RWPE2 (cell line): ENCODE measurements at regions not wholly inside any gene's neighbourhood (a gene's known extent, or its start where the extent isn't known, plus 50 kb on each side); places are given as distances from the start of the nearest gene placed in this dataset.
A peak's percentile ranks its signal among the peaks of the same experiment; 100 is the strongest.

Experiments
- ATAC-seq: fragments of 200-7000 bp; cut with Tn5 transposase; 3 replicates; pipeline ENCODE4 v1.9.1; 2021; ENCODE audit warnings: low read depth
- DNase-seq: peaks from one replicate; pipeline ENCODE4 v3.0.0-alpha.2; 2020; ENCODE audit warnings: low spot score
- H3K27ac ChIP-seq: fragments of 450-650 bp; 2 replicates; pipeline ENCODE4 v1.5.1; 2017; ENCODE audit warnings: mild to moderate bottlenecking; ENCODE audit not compliant: poor library complexity, severe bottlenecking
- H3K27me3 ChIP-seq: fragments of 250-450 bp; sonication (Bioruptor Pico); 2 replicates; pipeline ENCODE4 v1.5.1; 2021; ENCODE audit warnings: mild to moderate bottlenecking, moderate library complexity; ENCODE audit not compliant: insufficient read depth, poor library complexity, severe bottlenecking
- H3K36me3 ChIP-seq: fragments of 250-450 bp; sonication (Bioruptor Pico); 2 replicates; pipeline ENCODE4 v1.5.1; 2020; ENCODE audit warnings: low read depth, mild to moderate bottlenecking, moderate library complexity
- H3K4me1 ChIP-seq: fragments of 250-450 bp; sonication (Bioruptor Pico); 2 replicates; pipeline ENCODE4 v1.5.1; 2021; ENCODE audit warnings: mild to moderate bottlenecking, moderate library complexity; ENCODE audit not compliant: insufficient read depth, poor library complexity, severe bottlenecking
- H3K4me3 ChIP-seq: fragments of 250-450 bp; sonication (Bioruptor Pico); 2 replicates; pipeline ENCODE4 v1.5.1; 2021; ENCODE audit warnings: mild to moderate bottlenecking, moderate library complexity; ENCODE audit not compliant: severe bottlenecking
- H3K9me3 ChIP-seq: fragments of 250-450 bp; sonication (Bioruptor Pico); 2 replicates; pipeline ENCODE4 v1.5.1; 2021; ENCODE audit warnings: mild to moderate bottlenecking, moderate library complexity; ENCODE audit not compliant: severe bottlenecking
- TF ChIP-seq, protein P1 (sequence below): fragments of 450-650 bp; IDR thresholded peaks from one replicate; pipeline ENCODE4 v1.5.1; 2017; ENCODE audit warnings: mild to moderate bottlenecking, moderate library complexity; ENCODE audit not compliant: poor library complexity, severe bottlenecking

DNA sequence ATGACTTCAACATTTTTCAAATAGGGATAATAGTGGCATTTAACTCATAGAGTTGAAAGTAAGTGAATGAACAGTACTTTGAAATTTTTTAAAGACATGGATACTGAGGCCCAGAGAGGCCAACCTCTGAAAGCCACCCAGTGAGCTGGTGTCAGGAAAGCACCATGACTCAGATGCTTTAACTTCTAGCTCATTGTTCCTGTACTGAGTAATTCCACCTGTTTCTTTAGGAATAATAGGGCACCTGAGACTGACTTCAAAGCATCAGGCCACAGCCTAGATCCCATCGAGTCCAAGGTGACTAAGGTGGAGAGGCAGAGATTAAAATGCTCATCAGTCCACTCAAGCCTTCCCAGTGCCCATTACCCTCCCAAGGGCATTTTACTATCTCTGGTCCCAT, 491.8 kb upstream of the TENM4 start:
- ATAC-seq: 0 out of 3 replicates have a peak, but pooled peaks have one; percentile 23
- DNase-seq: no peak
- no peaks in the 10 kb centered on the region for H3K4me1 ChIP-seq
- H3K4me3 ChIP-seq: no peak overlapping the region
- H3K9me3 ChIP-seq: no peaks in the 10 kb centered on the region
- TF ChIP-seq, protein P1, sequence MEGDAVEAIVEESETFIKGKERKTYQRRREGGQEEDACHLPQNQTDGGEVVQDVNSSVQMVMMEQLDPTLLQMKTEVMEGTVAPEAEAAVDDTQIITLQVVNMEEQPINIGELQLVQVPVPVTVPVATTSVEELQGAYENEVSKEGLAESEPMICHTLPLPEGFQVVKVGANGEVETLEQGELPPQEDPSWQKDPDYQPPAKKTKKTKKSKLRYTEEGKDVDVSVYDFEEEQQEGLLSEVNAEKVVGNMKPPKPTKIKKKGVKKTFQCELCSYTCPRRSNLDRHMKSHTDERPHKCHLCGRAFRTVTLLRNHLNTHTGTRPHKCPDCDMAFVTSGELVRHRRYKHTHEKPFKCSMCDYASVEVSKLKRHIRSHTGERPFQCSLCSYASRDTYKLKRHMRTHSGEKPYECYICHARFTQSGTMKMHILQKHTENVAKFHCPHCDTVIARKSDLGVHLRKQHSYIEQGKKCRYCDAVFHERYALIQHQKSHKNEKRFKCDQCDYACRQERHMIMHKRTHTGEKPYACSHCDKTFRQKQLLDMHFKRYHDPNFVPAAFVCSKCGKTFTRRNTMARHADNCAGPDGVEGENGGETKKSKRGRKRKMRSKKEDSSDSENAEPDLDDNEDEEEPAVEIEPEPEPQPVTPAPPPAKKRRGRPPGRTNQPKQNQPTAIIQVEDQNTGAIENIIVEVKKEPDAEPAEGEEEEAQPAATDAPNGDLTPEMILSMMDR: no peak
- H3K36me3 ChIP-seq: no peaks in the 10 kb centered on the region
- no peaks in the 10 kb centered on the region for H3K27me3 ChIP-seq
- H3K27ac ChIP-seq: no peak overlapping the region

DNA sequence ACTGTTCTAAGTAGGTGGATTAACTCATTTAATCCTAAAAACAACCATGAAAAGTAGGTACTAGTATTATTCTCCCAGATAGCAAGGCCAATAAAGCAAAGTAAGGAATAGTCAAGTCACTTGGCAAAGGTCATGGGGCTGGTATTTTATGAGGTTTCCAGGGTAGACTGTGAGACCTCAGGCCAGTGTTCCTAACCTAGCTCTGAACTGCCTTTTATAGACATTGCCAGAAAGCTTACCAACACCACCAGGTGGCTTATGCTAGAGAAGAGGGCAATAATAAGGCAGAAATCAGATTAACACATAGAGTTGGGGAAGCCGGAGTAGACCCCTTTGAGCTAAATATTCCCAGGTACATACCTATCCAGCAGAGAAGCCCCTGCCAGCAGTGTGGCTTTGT, 490.9 kb upstream of the TENM4 start:
- H3K36me3 ChIP-seq: no peaks in the 10 kb centered on the region
- no peak overlapping the region for H3K4me3 ChIP-seq
- H3K9me3 ChIP-seq: no peaks in the 10 kb centered on the region
- ATAC-seq (no peak), DNase-seq (no peak)
- H3K27me3 ChIP-seq: no peaks in the 10 kb centered on the region
- no peaks in the 10 kb centered on the region for H3K4me1 ChIP-seq
- TF ChIP-seq, protein P1: no peak
- H3K27ac ChIP-seq: no peak overlapping the region

DNA sequence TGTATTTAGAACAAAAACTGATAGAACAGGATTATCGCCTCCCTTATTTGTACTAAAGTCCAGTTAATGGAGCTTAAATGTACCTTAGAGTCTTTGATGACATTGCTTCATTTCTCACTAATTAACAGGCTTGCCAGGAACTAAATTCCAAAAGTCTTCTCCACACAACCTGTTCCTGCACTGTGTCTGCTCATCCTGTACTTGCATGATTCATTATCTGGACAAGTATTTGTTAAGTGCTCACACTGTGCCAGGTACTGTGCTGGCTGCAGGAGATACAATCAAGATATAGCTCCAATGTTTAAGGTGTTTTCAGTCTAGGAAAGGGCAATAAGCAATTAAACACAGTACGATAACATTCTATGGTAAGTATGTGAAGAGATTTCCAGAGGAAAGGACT, 485.9 kb upstream of the TENM4 start:
- no peak overlapping the region for H3K4me3 ChIP-seq
- H3K9me3 ChIP-seq: no peaks in the 10 kb centered on the region
- no peaks in the 10 kb centered on the region for H3K27me3 ChIP-seq
- H3K4me1 ChIP-seq: no peaks in the 10 kb centered on the region
- no peak for ATAC-seq
- no peak for DNase-seq
- no peaks in the 10 kb centered on the region for H3K36me3 ChIP-seq
- TF ChIP-seq, protein P1: no peak
- H3K27ac ChIP-seq: no peak overlapping the region

- no peak overlapping the region for H3K4me3 ChIP-seq
- H3K9me3 ChIP-seq: no peaks in the 10 kb centered on the region
- no peaks in the 10 kb centered on the region for H3K4me1 ChIP-seq
- H3K27me3 ChIP-seq: no peaks in the 10 kb centered on the region
- no peak overlapping the region for H3K27ac ChIP-seq
- no peak for ATAC-seq
- no peaks in the 10 kb centered on the region for H3K36me3 ChIP-seq
- TF ChIP-seq, protein P1: no peak
- no peak for DNase-seq
Observed at GRCh38 chr11:79925570-79925969, 484.7 kb upstream of the TENM4 start.

DNA sequence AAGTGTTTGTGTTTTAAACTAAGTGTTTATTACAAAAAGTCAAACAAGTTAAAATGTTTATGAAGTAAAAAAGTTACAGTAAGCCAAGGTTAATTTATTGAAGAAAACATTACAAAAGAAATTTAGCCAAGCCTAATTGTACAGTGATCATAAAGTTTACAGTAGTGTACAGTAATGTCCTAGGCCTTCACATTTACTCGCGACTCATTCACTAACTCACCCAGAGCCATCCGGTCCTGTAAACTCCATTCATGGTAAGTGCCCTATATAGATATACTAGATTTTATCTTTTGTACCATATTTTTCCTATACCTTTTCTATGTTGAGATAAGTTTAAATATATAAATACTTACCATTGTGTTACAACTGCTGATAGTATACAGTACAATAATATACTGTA, 481.8 kb upstream of the TENM4 start:
- Histone ChIP-seq H3K27ac (no peak overlapping the region), H3K4me1 (no peaks in the 10 kb centered on the region)

More for the DNA sequence above, 481.8 kb upstream of the TENM4 start:
- H3K27me3 ChIP-seq: no peaks in the 10 kb centered on the region
- ATAC-seq (no peak), DNase-seq (no peak)
- TF ChIP-seq, protein P1: no peak
- no peaks in the 10 kb centered on the region for H3K36me3 ChIP-seq
- no peak overlapping the region for H3K4me3 ChIP-seq
- H3K9me3 ChIP-seq: no peaks in the 10 kb centered on the region
